ENCODE measurements at regions not wholly inside any gene's neighbourhood (a gene's known extent, or its start where the extent isn't known, plus 50 kb on each side); places are given as distances from the start of the nearest gene placed in this dataset.

DNA sequence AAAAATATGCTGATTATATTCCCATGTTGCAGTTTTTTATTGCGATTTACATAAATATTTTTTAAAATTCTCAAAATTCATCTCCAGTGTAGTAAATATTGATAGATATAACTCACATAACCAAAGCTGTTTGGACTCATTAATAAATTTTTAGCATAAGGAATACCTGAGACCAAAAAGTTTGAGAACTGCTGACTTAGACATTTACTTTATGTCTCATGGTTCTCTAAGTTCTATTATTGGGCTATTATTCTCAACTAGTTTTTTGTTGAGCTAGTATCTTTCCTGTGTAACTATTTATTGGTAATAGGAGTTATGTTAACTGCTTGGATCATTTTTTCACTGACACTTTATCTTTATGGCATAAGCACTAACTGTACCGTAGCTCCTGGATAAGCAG lies 1069.6 kb downstream of the ADGRL2 start:
- H3K27me3 ChIP-seq: no peaks in the 10 kb centered on the region

DNA sequence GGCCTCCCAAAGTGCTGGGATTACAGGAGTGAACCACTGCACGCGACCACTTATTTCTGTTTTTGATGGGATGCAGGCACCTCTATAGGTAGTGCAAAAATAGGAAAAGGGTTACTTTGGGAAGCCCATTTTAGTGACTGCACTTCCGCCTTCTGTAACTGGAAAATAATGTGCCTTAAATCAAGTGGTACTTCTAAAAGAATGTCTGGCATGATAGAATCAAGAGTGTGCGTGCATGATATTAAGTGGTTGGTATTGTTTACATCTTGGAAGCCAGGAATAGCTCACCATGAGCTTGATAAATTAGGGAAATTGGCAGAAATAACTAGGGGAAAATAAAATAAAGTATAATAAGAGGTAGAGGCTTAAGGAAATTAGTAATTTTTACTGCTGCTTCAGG lies 1067.0 kb downstream of the ADGRL2 start:
- no peaks in the 10 kb centered on the region for H3K36me3 ChIP-seq
- no peaks in the 10 kb centered on the region for H3K27me3 ChIP-seq
- DNase-seq: no peak
- no peak overlapping the region for H3K4me3 ChIP-seq
- no peaks in the 10 kb centered on the region for H3K9me3 ChIP-seq

More for the DNA sequence above, 1069.6 kb downstream of the ADGRL2 start:
- DNase-seq: no peak
- no peaks in the 10 kb centered on the region for H3K36me3 ChIP-seq
- H3K4me3 ChIP-seq: no peak overlapping the region
- no peaks in the 10 kb centered on the region for H3K9me3 ChIP-seq

DNA sequence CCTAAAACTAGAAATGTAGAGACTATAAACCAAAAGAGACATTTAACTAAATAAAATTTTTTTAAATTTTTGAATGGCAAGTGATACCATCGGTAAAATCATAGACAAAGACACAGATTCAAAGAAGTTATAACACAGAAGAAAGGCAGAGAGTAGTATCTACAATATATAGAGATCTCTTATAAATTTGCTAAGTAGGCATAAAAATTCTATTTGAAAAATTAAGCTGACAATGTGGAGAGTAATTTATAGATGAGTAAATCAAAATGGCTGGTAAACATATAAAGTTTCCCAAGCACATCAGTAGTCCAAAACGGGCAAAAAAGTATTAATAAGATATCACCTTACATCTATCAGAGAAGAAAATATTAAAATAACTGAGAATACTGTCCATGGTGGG lies 1061.0 kb downstream of the ADGRL2 start:
- DNase-seq: no peak
- no peak overlapping the region for H3K4me3 ChIP-seq
- H3K9me3 ChIP-seq: no peaks in the 10 kb centered on the region
- H3K36me3 ChIP-seq: no peaks in the 10 kb centered on the region
- no peaks in the 10 kb centered on the region for H3K27me3 ChIP-seq

DNA sequence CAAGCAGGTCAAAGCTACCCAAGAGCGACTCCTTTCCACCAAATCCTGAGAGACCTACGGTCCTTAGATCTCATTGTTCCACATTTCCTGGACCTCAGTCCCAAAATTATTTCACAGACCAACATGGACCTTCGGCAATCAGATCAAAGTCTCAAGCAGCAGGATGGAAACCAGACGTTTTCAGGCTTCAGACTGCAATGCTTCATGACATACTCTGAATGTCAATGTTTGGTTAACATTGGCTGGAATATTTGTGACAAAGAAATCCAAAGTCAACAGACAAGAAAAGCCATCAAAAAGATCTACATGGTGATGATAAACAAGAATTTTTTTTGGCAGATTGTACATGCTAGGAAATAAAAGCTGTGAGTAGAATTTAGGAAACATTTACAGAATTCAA lies 1057.3 kb downstream of the ADGRL2 start:
- no peak overlapping the region for H3K4me3 ChIP-seq
- no peak for DNase-seq
- no peaks in the 10 kb centered on the region for H3K9me3 ChIP-seq
- H3K36me3 ChIP-seq: no peaks in the 10 kb centered on the region
- no peaks in the 10 kb centered on the region for H3K27me3 ChIP-seq

DNA sequence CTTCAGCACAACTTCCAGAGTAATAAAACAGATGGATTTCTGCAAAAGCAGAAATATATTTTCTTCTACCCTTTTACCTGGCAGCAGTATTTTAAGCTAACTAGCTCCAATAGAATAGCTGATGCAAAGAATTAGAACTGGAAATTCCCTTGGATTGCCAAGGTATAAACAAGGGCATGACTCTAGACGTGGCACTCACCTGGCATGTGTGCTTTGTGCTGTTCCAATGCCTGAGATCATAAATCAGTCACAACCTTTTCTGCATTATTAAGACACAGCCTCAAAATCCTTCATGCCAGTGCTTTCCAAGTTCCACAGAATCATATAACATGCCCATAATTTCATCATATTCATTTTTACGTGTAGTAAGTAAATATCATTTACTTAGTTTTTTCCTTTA lies 1048.7 kb downstream of the ADGRL2 start:
- Histone ChIP-seq H3K9me3 (no peaks in the 10 kb centered on the region), H3K27me3 (no peaks in the 10 kb centered on the region), H3K36me3 (no peaks in the 10 kb centered on the region)

DNA sequence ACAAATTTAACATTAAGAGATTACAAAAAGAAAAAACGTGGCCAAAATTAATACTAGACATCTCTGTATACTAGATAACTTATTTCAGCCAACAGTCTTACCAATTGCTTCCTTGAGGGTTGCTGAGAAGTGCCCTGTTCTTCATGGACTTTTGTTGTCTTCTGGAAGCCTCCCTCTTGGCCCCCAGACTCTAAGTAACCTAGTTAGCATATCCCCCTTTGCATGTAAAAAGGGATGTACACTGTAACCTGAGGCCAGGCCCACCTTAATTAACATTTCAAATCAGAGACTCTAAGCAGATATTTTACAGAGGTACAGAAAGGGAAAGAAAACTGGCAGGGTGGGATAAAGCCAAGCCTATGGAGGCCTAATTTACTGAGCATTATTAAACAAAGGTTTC lies 1047.3 kb downstream of the ADGRL2 start:
- no peaks in the 10 kb centered on the region for H3K9me3 ChIP-seq
- H3K27me3 ChIP-seq: no peaks in the 10 kb centered on the region
- H3K36me3 ChIP-seq: no peaks in the 10 kb centered on the region
- no peak for DNase-seq
- H3K4me3 ChIP-seq: no peak overlapping the region

More for the DNA sequence above, 1048.7 kb downstream of the ADGRL2 start:
- H3K4me3 ChIP-seq: no peak overlapping the region
- no peak for DNase-seq

DNA sequence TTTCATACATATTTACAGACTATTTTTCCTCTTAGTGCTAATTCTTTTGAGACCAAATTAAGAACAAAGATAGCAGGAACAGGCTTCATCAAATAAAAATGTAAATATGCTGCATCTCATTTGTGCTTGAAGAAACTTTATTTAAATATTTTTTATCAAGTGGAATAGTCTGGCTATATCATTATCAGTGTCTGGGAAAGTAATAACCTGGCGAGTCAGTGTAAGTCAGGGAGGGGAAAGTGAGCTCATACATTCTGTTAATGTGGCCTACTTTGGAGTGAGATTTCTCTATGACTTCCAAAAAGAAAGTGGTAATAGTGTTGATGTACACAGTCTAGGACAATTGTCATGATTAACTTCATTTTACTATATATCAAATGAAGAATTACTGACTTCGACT lies 1045.1 kb downstream of the ADGRL2 start:
- DNase-seq: no peak
- Histone ChIP-seq H3K9me3 (no peaks in the 10 kb centered on the region), H3K36me3 (no peaks in the 10 kb centered on the region), H3K4me3 (no peak overlapping the region), H3K27me3 (no peaks in the 10 kb centered on the region)

DNA sequence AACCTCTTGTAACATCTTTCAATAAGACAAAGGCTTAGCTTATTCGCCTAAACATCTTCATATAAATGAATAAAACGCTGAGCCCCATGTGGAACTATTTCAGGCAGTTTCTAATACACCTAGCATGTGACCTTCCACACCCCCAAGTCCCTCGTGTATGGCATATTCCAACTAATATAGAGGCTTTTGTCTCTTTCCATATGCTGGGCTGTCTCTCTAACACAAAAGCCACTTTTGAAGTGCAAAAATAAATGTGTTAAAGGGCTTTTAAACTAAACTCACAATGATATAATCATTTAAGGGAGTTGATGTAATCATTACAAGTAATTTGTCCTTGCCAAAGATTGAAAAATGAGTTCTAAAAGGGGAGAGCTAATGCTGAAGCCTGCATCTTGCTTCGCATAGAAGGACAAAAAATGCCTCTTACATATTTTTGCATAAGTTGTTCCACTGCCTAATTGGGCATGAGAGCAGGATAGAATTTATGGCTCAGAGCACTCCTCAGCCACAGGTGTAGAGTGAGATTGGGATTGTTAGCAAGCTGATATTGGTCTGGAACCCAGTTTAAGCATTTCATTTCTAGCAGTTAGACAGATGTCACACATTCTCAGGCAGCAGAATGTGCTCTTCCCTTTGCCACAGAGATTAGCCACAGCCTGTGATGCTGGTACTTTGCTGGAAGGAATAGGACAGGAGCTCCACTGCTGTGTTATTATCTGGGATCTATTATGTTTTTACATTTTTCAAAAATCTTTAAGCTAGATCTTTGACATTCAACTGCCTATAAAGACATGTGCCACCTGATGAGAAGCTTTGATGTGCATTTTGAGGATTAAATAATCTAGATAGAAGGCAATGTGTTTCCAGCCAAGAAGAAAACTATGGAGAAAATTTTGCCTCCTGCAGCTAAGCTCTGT lies 1044.4 kb downstream of the ADGRL2 start:
- no peaks in the 10 kb centered on the region for H3K36me3 ChIP-seq
- no peaks in the 10 kb centered on the region for H3K9me3 ChIP-seq
- DNase-seq: no peak
- H3K4me3 ChIP-seq: no peak overlapping the region
- H3K27me3 ChIP-seq: no peaks in the 10 kb centered on the region

DNA sequence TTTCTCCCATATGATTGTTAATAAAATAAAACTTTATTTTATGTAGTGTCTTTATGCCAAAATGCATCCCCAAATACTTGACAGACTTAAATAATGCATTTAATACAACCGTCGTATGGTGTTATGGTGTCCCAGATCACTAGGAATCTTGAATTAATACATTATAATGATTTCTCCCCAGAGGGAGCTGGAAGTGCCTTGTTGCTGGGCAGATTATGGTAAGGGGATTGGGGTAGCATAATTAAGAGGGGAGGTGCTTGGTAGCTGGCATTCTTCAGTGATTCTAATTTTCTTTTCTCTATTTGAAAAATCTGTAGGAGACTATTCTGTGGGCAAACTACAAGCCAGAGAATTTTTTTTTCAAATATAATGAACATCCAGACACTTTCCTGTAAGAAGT lies 1043.7 kb downstream of the ADGRL2 start:
- Histone ChIP-seq H3K9me3 (no peaks in the 10 kb centered on the region), H3K27me3 (no peaks in the 10 kb centered on the region), H3K4me3 (no peak overlapping the region), H3K36me3 (no peaks in the 10 kb centered on the region)
- no peak for DNase-seq

DNA sequence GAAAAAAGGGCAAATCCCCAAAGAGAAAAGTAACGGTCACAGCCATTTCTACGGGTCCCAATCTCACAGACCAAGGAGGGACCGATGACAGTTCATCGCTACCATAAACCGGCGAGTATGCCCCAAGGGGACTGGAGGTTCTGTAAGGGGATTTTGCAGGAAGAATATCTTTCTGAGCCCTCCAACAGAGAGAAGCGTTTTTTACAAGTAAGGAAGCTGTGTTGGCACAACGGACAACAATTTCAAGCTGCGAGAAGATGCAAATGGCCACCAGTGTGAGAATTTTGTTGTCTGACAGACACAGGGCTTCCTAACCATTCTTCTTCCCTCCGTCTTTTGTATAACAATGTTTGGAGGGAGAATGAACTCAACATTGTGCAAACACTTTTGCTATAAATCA lies 1043.1 kb downstream of the ADGRL2 start:
- H3K27me3 ChIP-seq: no peaks in the 10 kb centered on the region
- H3K9me3 ChIP-seq: no peaks in the 10 kb centered on the region
- no peak for DNase-seq
- no peak overlapping the region for H3K4me3 ChIP-seq
- H3K36me3 ChIP-seq: no peaks in the 10 kb centered on the region

DNA sequence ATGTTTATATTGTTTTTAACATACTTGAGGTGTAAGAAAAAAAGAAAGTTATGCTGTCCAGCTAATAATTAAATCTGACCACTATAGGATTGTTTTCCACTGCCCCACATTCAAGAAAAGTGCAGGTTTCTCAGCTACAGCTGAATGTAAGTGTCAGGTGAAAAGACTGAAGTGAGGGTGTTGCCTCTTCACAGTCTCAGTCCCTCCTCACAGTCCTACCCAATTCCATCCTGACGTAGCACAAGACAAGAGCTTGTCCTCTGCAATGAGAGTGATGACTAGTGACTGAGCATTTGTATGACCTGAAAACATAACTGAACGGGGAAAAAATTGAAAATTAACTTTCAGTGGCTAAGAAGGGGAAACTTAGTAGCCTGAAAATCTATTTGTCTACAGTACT lies 1039.5 kb downstream of the ADGRL2 start:
- no peak for DNase-seq
- H3K36me3 ChIP-seq: no peaks in the 10 kb centered on the region
- no peak overlapping the region for H3K4me3 ChIP-seq
- no peaks in the 10 kb centered on the region for H3K9me3 ChIP-seq
- no peaks in the 10 kb centered on the region for H3K27me3 ChIP-seq

DNA sequence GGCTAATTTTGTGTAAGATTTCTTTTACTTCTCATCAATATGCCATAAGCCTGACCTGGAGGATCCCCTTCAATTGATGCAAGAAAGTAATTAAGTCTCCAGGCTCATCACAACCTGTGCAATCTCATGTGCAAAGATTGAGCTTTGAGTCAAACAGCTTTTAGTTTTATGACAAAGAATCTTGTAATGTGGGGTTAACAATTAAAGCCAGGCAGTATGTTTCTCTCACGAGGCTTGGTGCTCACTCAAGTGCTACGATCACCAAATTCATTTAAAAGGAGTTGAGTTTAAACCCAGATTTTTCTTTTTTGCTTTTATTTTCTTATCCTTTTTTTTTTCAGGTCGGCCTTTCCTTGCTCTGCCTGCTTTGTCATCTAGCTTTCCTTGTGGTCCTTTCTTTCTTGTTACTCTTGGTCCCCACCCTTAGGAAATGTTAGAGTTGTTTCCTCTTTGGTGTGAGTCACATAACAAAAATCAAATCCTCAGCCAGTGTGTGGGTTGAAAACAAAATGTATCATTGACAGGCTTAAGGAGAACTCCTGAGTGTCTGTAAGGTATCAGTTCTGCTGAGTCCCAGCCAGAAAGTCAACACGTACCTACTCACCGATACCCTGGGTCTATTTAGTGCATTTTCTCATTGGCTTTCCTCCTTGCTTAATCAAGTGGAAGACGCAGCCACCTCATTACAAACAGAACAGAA lies 1037.2 kb downstream of the ADGRL2 start:
- DNase-seq: no peak
- Histone ChIP-seq H3K27me3 (no peaks in the 10 kb centered on the region), H3K36me3 (no peaks in the 10 kb centered on the region), H3K9me3 (no peaks in the 10 kb centered on the region), H3K4me3 (no peak overlapping the region)

DNA sequence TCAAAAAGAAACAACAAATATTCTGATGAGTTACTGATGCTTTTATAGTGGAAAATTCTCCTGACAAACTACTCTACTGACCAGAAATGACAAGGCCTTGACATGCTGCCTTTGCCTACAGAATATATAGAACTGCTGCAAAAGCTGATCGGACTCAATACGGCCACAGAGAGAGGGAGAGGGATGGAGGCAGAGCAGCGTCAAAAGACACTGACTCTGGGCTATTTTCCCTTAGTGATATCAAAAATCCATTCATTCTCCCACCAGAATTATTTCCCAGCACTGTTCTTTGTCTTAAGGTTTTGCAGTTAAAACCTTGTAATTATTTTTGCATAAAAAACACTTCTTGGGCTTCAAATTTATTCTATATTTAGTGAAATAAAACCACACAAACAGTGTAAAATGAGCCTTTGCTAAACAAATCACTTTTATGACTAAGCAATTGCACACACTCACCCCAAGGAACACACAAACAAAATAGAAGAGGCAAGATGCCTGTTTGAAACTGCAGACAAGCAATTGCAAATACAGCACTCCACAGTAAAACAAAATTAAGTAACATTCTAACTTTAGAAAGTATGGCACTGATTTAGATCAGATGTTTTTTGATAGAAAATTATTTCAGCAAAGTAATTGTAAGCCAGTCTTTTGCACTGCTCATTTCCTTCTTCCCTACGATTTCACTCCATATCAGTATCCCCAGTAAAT lies 1036.4 kb downstream of the ADGRL2 start:
- no peak for DNase-seq
- H3K4me3 ChIP-seq: no peak overlapping the region
- no peaks in the 10 kb centered on the region for H3K36me3 ChIP-seq
- H3K9me3 ChIP-seq: no peaks in the 10 kb centered on the region
- H3K27me3 ChIP-seq: no peaks in the 10 kb centered on the region

DNA sequence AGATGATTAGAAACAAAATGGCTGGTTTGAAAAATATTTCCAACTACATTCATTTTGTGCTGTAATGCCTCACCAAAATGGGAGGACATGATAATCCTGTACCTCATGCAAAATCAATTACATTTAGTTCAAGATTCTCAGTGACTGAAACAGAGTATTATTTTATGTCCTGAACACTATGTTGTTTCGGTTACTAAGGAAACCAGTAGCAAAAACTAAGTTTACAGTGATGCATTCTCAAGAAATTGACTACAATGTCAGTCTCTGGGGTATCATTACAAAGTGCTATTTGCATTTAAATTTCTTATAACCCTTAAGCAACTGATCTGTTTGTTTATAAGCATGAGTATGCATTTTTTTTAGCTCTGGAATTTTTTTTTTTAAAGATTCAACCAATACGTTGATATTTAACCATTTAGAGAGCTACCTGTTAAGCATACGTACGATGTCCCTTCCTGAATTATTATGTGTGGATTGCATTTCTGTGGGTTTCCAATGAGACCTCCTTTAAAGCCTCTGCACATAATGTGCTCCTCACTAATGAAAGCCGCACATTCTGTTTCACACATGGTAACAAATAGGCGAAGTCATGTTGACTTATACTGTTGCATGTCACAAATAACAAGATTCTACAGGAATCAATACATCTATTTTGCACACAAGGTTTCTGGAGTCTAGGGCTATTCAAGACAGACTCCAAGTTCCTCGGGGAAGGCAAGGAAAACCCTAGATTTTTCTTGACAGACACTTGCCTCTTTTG lies 1035.7 kb downstream of the ADGRL2 start:
- DNase-seq: no peak
- Histone ChIP-seq H3K27me3 (no peaks in the 10 kb centered on the region), H3K36me3 (no peaks in the 10 kb centered on the region), H3K4me3 (no peak overlapping the region), H3K9me3 (no peaks in the 10 kb centered on the region)

DNA sequence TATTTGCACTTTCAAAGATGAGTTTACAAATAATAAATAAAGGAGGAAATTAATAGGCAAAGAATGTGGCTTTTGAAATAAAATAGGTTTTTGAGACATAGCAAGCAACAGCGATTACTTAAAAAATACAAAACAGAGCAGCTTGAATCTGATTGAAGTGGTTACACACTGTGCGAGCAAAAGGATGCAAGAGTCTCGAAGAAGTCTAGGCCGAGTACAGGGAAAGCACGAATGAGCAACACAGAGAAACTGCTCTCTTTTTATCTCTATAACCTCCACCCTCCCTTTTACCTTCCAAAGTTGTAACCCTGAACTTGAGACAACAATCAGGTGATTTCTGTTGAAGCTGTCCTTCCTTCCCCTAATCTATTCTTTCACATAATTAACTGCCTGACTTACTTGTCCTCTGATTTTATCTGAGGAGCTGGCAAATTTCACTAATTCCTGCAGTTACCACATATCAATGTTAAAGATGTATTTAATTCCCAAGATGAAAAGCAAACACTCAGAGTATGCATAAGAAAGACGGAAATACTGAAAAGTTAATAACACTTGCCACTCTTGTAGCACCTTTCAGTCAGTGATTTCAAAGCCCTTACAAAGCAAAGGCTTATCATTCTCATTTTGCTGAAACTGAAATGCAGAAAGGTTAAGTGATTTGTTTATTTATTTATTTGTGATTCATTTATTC lies 1030.1 kb downstream of the ADGRL2 start:
- no peak for DNase-seq
- no peak overlapping the region for H3K4me3 ChIP-seq
- no peaks in the 10 kb centered on the region for H3K9me3 ChIP-seq
- no peaks in the 10 kb centered on the region for H3K36me3 ChIP-seq
- no peaks in the 10 kb centered on the region for H3K27me3 ChIP-seq

DNA sequence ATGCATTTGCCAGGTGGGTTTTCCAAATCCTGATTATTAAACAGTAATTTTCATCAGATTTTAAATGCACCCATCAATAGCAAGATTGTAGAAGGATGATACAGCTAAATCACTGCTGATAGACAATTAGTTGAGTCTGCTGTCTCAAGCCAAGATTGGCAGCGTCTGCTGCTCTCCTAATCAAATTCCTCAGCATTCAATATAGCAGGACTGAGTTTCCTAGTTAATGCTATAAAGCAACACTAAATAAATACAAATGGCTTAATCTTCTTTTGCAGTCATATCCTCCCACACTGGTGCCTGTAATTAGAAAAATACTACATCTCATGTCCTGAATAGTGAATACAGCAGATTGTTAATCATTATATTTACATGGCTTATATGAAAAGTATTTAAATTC lies 1028.8 kb downstream of the ADGRL2 start:
- H3K36me3 ChIP-seq: no peaks in the 10 kb centered on the region
- no peaks in the 10 kb centered on the region for H3K27me3 ChIP-seq
- no peaks in the 10 kb centered on the region for H3K9me3 ChIP-seq
- no peak overlapping the region for H3K4me3 ChIP-seq
- DNase-seq: no peak

Measured in MG63 (cell line).